Activated CD8-positive, alpha-beta memory T cell treated with anti-CD3 and anti-CD28 coated beads for 36 hours (primary cell): ENCODE measurements at regions not wholly inside any gene's neighbourhood (a gene's known extent, or its start where the extent isn't known, plus 50 kb on each side); places are given as distances from the start of the nearest gene placed in this dataset.
"Not testable (repeated sequence)": the region's sequence is repeated elsewhere in the genome, so short reads cannot be mapped to it uniquely, and the experiment has no call there.

ENCODE experiments used
- CTCF ChIA-PET: fragments of 350-600 bp; sonication (Branson Sonifier 250); formaldehyde crosslinking; loops from one replicate; lab custom pipeline; 2021; ENCODE audit warnings: antibody characterized with exemption; lab: Charles Lee
- POLR2A ChIA-PET: fragments of 350-600 bp; sonication (Branson Sonifier 250); formaldehyde crosslinking; loops from one replicate; lab custom pipeline; 2021; ENCODE audit warnings: antibody characterized with exemption; lab: Charles Lee

GRCh38 chr6:4377603-4378002, 242.2 kb upstream of the ECI2 start:
- CTCF ChIA-PET: no interaction called here

GRCh38 chr6:4374216-4374615, 238.8 kb upstream of the ECI2 start:
- POLR2A ChIA-PET: no interaction called here

More at GRCh38 chr6:4377603-4378002, 242.2 kb upstream of the ECI2 start:
- POLR2A ChIA-PET: no interaction called here

DNA sequence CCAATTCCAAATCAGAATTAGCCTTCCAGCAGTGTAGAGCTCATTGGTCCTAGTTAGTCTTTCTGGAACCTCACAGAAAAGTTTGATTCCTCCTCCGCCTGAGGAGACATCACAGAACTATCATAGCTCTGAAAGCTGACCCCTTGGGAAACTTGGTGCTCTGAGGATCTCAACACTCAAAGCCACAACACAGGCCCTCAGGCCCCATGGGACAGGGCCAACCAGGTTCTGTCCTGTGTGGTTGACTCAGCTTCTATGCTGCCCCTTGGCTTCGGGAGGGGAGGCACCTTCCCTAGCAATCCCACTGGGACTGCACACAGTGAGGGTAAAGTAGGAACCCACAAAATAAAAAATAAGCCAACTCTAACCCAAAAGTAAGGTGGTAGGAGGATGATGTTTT, 237.5 kb upstream of the ECI2 start:
- ChIA-PET POLR2A (no interaction called here), CTCF (no interaction called here)

More at GRCh38 chr6:4374216-4374615, 238.8 kb upstream of the ECI2 start:
- CTCF ChIA-PET: no interaction called here

- POLR2A ChIA-PET: no interaction called here
- CTCF ChIA-PET: no interaction called here
Observed at GRCh38 chr6:4371207-4371921, 236.0 kb upstream of the ECI2 start.

DNA sequence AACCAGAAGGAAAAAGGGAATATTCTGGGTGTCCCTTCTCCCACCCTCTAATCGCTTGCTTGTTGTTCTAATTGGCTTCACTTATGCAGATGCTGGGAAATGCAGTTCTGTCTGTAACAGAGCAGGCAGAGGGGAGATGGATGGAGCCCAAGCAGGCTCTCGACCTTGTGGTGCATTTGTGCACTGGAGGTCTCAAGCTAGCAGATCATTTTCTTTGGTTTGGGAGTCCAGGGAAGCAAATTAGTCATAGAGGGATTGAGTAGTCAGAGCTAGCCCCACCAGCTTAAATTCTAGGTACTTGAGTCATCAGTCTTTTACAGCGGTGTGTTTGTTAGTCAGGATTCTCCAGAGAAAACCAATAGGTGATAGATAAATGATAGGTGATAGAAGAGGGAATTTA, 234.7 kb upstream of the ECI2 start:
- POLR2A ChIA-PET: no interaction called here
- CTCF ChIA-PET: no interaction called here

DNA sequence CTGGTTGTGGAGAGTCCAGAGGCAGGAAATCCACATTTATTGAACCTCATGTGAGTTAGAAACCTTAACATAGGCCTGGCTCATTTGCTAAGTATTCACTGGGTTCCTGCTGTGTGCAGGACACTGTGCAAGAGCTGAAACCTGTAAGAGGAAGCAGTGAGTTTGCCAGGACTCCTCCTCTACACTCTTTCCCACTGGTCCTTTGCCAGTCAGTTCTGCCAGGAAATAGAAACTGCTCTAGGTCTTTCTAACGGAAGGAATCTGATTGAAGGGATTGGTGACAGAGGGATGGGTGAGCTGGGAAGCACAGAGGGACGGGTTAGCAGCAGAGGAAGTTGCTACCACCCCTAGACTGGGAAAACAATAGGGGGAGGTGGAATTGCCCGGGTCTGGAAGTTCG, 234.2 kb upstream of the ECI2 start:
- ChIA-PET POLR2A (no interaction called here), CTCF (no interaction called here)

DNA sequence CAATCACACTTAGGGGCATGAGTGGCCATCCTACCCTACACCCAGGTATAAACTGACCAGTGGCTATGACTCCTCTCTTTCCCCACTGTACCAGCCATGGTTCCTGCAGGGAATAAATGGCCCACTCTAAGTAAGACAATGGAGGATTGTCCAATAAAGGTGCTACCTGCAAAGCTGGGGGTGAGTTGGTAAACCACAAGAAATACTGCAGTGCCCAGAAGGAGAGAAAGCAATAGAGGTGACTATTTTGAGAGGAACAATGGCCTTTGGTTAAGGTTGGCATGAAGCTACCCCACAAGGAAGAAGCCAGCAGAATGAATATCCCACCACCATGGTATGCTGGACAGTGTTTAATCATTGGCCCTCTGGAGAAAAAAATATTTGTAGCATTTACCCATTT, 233.3 kb upstream of the ECI2 start:
- ChIA-PET CTCF (no interaction called here), POLR2A (no interaction called here)

DNA sequence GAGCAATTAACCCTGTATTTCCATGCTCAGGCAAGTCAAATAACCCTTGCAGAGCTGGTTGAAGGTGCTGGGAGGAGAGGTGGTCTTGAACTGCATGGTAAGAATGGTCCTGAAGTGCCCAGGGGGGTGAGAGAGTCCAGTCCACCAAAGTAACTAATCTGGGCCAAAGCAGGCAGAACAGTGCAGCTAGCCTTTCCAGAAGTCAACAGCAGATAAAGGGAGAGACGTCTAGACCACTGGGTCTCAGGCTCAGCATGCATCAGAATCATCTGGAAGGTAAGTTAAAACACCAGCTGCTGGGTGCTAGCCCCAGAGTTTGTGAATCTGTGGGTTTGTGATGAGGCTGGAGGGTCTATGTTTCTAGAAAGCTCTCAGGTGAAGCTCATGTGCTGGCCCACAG, 232.3 kb upstream of the ECI2 start:
- CTCF ChIA-PET: no interaction called here

GRCh38 chr6:4366635-4367395, 231.4 kb upstream of the ECI2 start:
- POLR2A ChIA-PET: no interaction called here
- CTCF ChIA-PET: no interaction called here

More for the DNA sequence above, 232.3 kb upstream of the ECI2 start:
- POLR2A ChIA-PET: no interaction called here

- ChIA-PET CTCF (no interaction called here), POLR2A (no interaction called here)
Observed at GRCh38 chr6:4365686-4366085, 230.3 kb upstream of the ECI2 start.

- ChIA-PET CTCF (no interaction called here), POLR2A (no interaction called here)
Observed at GRCh38 chr6:4364711-4365110, 229.3 kb upstream of the ECI2 start.

- POLR2A ChIA-PET: no interaction called here
Observed at GRCh38 chr6:4364172-4364571, 228.8 kb upstream of the ECI2 start.

GRCh38 chr6:4363656-4364055, 228.3 kb upstream of the ECI2 start:
- ChIA-PET CTCF (interaction anchor here (0.6 kb wide), 1 partner anchor 383 kb away, joined by 3 read pairs; no protein-coding TSS in a partner anchor), POLR2A (no interaction called here)

More at GRCh38 chr6:4364172-4364571, 228.8 kb upstream of the ECI2 start:
- CTCF ChIA-PET: no interaction called here

- ChIA-PET POLR2A (no interaction called here), CTCF (no interaction called here)
Observed at GRCh38 chr6:4362326-4362725, 227.0 kb upstream of the ECI2 start.

GRCh38 chr6:4360920-4361319, 225.5 kb upstream of the ECI2 start:
- ChIA-PET POLR2A (interaction anchor here (0.6 kb wide), 1 partner anchor 225 kb away, joined by 8 read pairs; the partner anchor contains the start of gene ECI2), CTCF (interaction anchor here (0.6 kb wide), 1 partner anchor 189 kb away, joined by 3 read pairs; no protein-coding TSS in a partner anchor)

DNA sequence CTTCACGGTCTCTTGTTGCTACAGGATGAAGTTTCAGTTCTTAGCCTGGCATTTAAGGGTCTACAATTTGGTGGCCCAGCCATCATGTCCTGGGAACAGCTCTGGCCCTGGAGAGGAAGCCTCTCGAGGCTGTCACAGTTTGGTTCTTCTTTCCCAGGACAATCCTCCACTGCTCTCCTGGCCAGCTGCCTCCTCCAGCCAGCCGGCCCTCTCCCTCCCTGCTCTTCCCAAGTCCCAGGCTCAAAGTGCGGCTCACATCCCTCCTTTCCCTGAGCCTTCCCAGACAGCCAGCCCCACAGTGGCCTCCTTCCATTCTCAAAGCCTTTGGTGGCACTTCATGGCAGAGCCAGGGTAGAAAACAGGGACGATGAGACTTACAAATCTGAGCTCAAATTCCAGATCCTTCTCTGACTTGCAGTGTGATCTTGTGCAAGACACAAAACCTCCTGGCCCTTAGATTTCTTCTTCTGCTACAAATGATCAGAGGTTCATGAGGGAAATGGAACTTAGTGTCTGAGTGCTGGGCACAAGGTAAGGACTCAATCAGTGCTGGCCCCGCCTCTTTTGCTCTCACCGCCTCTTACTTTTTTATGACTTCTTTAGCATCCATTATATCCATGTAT, 223.8 kb upstream of the ECI2 start:
- POLR2A ChIA-PET: no interaction called here
- CTCF ChIA-PET: no interaction called here

GRCh38 chr6:4358414-4359107, 223.2 kb upstream of the ECI2 start:
- ChIA-PET CTCF (no interaction called here), POLR2A (no interaction called here)

DNA sequence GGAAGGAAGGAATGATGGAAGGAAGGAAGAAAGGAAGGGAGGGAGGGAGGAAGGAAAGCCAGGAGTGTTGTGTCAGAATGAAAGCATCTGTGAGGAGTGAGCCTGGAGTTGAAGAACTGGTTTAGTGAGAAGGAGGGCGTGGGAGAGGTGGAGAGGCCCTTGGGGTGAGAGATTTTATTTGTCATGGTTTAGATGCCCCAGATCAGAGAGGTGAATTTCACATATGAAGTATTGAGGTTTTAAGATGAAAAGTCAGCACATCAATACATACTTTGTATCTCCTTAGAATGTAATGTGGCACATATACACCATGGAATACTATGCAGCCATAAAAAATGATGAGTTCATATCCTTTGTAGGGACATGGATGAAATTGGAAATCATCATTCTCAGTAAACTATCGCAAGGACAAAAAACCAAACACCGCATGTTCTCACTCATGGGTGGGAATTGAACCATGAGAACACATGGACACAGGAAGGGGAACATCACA, 222.3 kb upstream of the ECI2 start:
- CTCF ChIA-PET, POLR2A ChIA-PET: not testable (repeated sequence)

DNA sequence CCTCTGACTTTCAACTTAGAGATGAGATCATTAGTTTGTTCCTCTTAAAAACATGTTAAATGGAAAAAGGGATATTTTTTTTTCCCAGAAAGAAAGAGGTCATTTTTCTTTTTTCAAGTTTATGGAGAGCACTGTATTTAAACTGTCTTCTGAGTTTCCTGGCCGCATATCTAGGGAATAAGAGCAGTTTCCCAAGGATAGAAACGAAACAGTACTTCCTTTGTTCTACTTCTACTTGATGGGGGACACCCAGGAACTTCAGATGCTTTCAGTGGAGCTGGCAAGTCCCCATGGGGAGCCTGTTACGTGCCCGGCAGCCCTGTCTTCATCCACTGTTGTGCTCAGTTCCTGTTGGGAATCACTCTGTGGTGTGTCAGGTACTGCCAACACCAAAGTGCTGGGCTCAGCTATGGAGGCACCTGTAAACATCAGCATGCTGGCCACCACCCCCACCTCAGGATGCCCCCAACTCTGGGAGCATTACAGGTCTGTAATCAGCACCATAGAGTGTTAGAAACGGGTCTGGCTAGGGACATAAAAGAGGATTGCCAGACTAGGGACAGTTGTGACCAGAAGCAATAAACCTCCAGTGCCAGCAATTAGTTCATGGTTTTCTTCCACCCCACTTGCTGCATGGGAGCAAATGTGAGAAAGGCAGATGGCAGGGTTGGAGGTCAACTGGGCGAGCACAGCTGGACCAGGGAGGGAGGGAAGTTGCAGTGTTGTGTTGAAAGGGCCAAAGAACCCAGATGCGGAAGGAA, 221.7 kb upstream of the ECI2 start:
- CTCF ChIA-PET: no interaction called here
- POLR2A ChIA-PET: no interaction called here
